Astrocyte (in vitro differentiated cells and primary cell): ENCODE measurements at regions not wholly inside any gene's neighbourhood (a gene's known extent, or its start where the extent isn't known, plus 50 kb on each side); places are given as distances from the start of the nearest gene placed in this dataset.

Experiments
- DNase-seq: peaks from one replicate; pipeline ENCODE4 v3.0.0-alpha.2; 2010; ENCODE audit warnings: low read depth
- FAIRE-seq: peaks from 2 replicates; lab custom pipeline; 2011; peaks lifted over from hg19 to GRCh38; lab: Jason Lieb, UNC
- H2AFZ ChIP-seq: 2 replicates; pipeline ENCODE4 v1.6.0; 2012; ENCODE audit warnings: low read depth, low read length, inconsistent platforms
- H3K27ac ChIP-seq: 2 replicates; pipeline ENCODE4 v1.5.1; 2011; ENCODE audit warnings: low read depth, low read length, inconsistent platforms
- H3K27me3 ChIP-seq: 2 replicates; pipeline ENCODE4 v1.6.0; 2011; ENCODE audit warnings: low read length, inconsistent platforms; ENCODE audit not compliant: insufficient read depth
- H3K36me3 ChIP-seq: 2 replicates; pipeline ENCODE4 v1.5.1; 2011; ENCODE audit warnings: low read length, inconsistent platforms; ENCODE audit not compliant: insufficient read depth
- H3K4me1 ChIP-seq: 2 replicates; pipeline ENCODE4 v1.5.1; 2011; ENCODE audit warnings: low read length, inconsistent platforms; ENCODE audit not compliant: insufficient read depth
- H3K4me2 ChIP-seq: 2 replicates; pipeline ENCODE4 v1.6.0; 2012; ENCODE audit warnings: low read length, inconsistent platforms
- H3K4me3 ChIP-seq: 2 replicates; pipeline ENCODE4 v1.5.1; 2011; ENCODE audit warnings: low read depth, mild to moderate bottlenecking, low read length, inconsistent platforms; ENCODE audit not compliant: insufficient read depth
- H3K79me2 ChIP-seq: 2 replicates; pipeline ENCODE4 v1.6.0; 2012; ENCODE audit warnings: mild to moderate bottlenecking, low read length, inconsistent platforms; ENCODE audit not compliant: insufficient read depth
- H3K9ac ChIP-seq: 2 replicates; pipeline ENCODE4 v1.6.0; 2012; ENCODE audit warnings: mild to moderate bottlenecking, low read length, inconsistent platforms
- H3K9me3 ChIP-seq: 2 replicates; pipeline ENCODE4 v1.5.1; 2012; ENCODE audit warnings: low read depth, mild to moderate bottlenecking, low read length, inconsistent platforms; ENCODE audit not compliant: insufficient read depth
- H4K20me1 ChIP-seq: 2 replicates; pipeline ENCODE4 v1.6.0; 2012; ENCODE audit warnings: low read length, inconsistent platforms; ENCODE audit not compliant: insufficient read depth
- H3K27ac Mint-ChIP-seq: one replicate; pipeline ENCODE4 v1.8.0; 2021; ENCODE audit warnings: mild to moderate bottlenecking, mixed read lengths; ENCODE audit not compliant: unreplicated experiment
- H3K27me3 Mint-ChIP-seq: one replicate; pipeline ENCODE4 v1.8.0; 2021; ENCODE audit warnings: low read depth, mixed read lengths; ENCODE audit not compliant: unreplicated experiment
- H3K36me3 Mint-ChIP-seq: one replicate; pipeline ENCODE4 v1.8.0; 2021; ENCODE audit warnings: low read depth, mixed read lengths; ENCODE audit not compliant: unreplicated experiment
- H3K4me1 Mint-ChIP-seq: one replicate; pipeline ENCODE4 v1.8.0; 2021; ENCODE audit warnings: low read depth, mixed read lengths; ENCODE audit not compliant: unreplicated experiment
- H3K4me3 Mint-ChIP-seq: one replicate; pipeline ENCODE4 v1.8.0; 2021; ENCODE audit warnings: mild to moderate bottlenecking, moderate library complexity, mixed read lengths; ENCODE audit not compliant: unreplicated experiment
- H3K9me3 Mint-ChIP-seq: one replicate; pipeline ENCODE4 v1.8.0; 2021; ENCODE audit warnings: mild to moderate bottlenecking, mixed read lengths; ENCODE audit not compliant: unreplicated experiment
- EZH2 ChIP-seq: IDR thresholded peaks from 2 replicates; pipeline ENCODE4 v1.6.1; 2012; ENCODE audit warnings: mild to moderate bottlenecking, low read length, inconsistent platforms; ENCODE audit not compliant: insufficient read depth
- TF ChIP-seq, protein P1 (sequence below): IDR thresholded peaks from 2 replicates; pipeline ENCODE4 v1.5.1; 2011; ENCODE audit warnings: low read depth, mild to moderate bottlenecking, inconsistent platforms, low read length, moderate library complexity; ENCODE audit not compliant: insufficient read depth

- Histone ChIP-seq H4K20me1 (no peaks in the 10 kb centered on the region), H3K4me3 (no peak overlapping the region), H3K9ac (no peak overlapping the region), H3K27ac (no peak overlapping the region), H3K36me3 (no peaks in the 10 kb centered on the region), H3K4me1 (peaks cover 6% of the 10 kb centered on the region), H3K9me3 (no peaks in the 10 kb centered on the region), H3K4me2 (no peak overlapping the region), H2AFZ (no peak overlapping the region), H3K79me2 (no peaks in the 10 kb centered on the region), H3K27me3 (peaks cover 30% of the 10 kb centered on the region)
- Mint-ChIP-seq H3K4me1 (no peaks in the 10 kb centered on the region), H3K27ac (no peak overlapping the region), H3K9me3 (no peaks in the 10 kb centered on the region), H3K27me3 (peaks cover 68% of the 10 kb centered on the region), H3K4me3 (no peak overlapping the region), H3K36me3 (no peaks in the 10 kb centered on the region)
- no peak for DNase-seq
- FAIRE-seq = no peak
- no peak for TF ChIP-seq EZH2
- TF ChIP-seq, protein P1, sequence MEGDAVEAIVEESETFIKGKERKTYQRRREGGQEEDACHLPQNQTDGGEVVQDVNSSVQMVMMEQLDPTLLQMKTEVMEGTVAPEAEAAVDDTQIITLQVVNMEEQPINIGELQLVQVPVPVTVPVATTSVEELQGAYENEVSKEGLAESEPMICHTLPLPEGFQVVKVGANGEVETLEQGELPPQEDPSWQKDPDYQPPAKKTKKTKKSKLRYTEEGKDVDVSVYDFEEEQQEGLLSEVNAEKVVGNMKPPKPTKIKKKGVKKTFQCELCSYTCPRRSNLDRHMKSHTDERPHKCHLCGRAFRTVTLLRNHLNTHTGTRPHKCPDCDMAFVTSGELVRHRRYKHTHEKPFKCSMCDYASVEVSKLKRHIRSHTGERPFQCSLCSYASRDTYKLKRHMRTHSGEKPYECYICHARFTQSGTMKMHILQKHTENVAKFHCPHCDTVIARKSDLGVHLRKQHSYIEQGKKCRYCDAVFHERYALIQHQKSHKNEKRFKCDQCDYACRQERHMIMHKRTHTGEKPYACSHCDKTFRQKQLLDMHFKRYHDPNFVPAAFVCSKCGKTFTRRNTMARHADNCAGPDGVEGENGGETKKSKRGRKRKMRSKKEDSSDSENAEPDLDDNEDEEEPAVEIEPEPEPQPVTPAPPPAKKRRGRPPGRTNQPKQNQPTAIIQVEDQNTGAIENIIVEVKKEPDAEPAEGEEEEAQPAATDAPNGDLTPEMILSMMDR = no peak
Observed at GRCh38 chr3:194246709-194247349, 104.3 kb downstream of the CPN2 start.

DNA sequence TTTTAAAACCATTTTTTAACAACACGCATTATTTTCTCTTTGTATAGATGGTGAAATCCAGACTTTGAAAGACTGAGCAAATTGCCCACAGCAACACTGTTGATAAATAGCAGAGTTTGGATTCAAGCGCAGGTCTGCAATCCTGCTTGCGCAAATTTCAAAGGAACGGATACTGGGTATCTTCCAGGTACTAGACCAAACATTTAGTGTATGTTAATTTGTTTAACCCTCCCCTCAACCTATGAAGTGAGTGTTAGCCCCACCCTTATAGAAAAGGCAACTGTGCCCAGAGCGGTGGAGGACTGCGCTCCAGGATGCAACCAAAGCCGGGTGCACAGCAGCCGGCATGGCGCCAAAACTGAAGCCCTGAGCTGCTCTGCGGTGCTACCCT is 103.8 kb downstream of the CPN2 start:
- Histone ChIP-seq H3K79me2 (no peaks in the 10 kb centered on the region), H4K20me1 (no peaks in the 10 kb centered on the region), H3K27ac (no peak overlapping the region), H3K4me2 (no peak overlapping the region), H2AFZ (no peak overlapping the region), H3K27me3 (peaks cover 33% of the 10 kb centered on the region), H3K4me3 (no peak overlapping the region), H3K4me1 (peaks cover 6% of the 10 kb centered on the region), H3K36me3 (no peaks in the 10 kb centered on the region), H3K9me3 (no peaks in the 10 kb centered on the region), H3K9ac (no peak overlapping the region)
- no peak for FAIRE-seq
- Mint-ChIP-seq H3K9me3 (peaks cover 3% of the 10 kb centered on the region), H3K4me3 (no peak overlapping the region), H3K36me3 (no peaks in the 10 kb centered on the region), H3K4me1 (no peaks in the 10 kb centered on the region), H3K27ac (no peak overlapping the region), H3K27me3 (peaks cover 68% of the 10 kb centered on the region)
- no peak for DNase-seq
- TF ChIP-seq EZH2 = no peak
- TF ChIP-seq, protein P1 = no peak

DNA sequence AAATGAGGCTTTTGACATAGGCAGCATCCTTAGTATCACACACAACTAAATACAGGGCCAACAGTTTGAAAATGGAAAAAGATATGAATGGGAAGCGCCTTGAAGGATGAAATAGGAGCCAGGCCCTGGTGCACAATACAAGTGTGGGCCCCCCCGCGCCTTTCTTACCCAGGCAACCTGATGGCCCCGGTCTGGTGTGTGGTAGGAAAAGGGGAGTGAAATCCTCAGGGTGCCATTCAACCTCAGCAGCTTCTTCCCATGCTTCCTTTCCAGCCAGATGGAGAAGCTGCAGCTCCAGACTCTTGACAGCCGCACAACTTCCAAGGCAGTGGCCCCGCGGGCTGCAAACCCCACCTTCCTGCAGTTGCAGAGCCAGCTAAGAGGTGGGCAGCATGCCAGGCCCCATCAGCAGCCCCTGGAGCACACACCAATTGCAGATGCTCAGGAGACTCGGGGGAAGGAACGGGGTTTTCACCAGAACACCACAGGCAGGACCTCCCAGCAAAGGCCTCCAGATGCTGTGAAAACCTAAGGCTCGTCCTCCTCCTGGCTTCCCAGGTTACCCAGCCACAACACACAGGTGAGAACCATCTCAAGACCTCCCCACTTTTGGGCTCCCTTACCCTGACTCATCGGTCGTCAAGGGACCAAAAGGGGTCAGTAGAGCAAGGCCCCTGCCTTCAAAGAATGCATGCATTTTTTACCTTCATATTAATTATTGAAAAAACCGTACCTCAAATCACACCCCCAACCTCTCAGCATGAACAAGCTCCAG is 101.6 kb downstream of the CPN2 start:
- Histone ChIP-seq H3K9ac (no peak overlapping the region), H3K4me3 (no peak overlapping the region), H3K36me3 (no peaks in the 10 kb centered on the region), H3K27me3 (peaks cover 46% of the 10 kb centered on the region), H2AFZ (no peak overlapping the region), H3K27ac (no peak overlapping the region), H4K20me1 (no peaks in the 10 kb centered on the region), H3K79me2 (no peaks in the 10 kb centered on the region), H3K9me3 (no peaks in the 10 kb centered on the region), H3K4me1 (peaks cover 6% of the 10 kb centered on the region), H3K4me2 (no peak overlapping the region)
- Mint-ChIP-seq H3K4me3 (no peak overlapping the region), H3K36me3 (no peaks in the 10 kb centered on the region), H3K9me3 (peaks cover 3% of the 10 kb centered on the region), H3K27ac (no peak overlapping the region), H3K4me1 (no peaks in the 10 kb centered on the region), H3K27me3 (peaks cover 82% of the 10 kb centered on the region)
- DNase-seq (no peak), FAIRE-seq (no peak)
- no peak for TF ChIP-seq EZH2
- TF ChIP-seq, protein P1 = no peak
